ENCODE measurements at regions not wholly inside any gene's neighbourhood (a gene's known extent, or its start where the extent isn't known, plus 50 kb on each side); places are given as distances from the start of the nearest gene placed in this dataset.

GRCh38 chr10:109474261-109474660 is 449.1 kb downstream of the XPNPEP1 start:
- intact Hi-C loops (cut with micrococcal nuclease) = no loop called here
- Histone ChIP-seq H4K20me1 (ENCODE audit: insufficient read depth) (no peaks in the 10 kb centered on the region), H3K27me3 (ENCODE audit: insufficient read depth, low read length) (no peaks in the 10 kb centered on the region), H3K79me2 (ENCODE audit: insufficient read depth, low read length) (no peaks in the 10 kb centered on the region), H3K27ac (ENCODE audit: low read depth, low read length) (no peak overlapping the region), H3K4me2 (ENCODE audit: low read length) (no peak overlapping the region), H3K9me2 (ENCODE audit: insufficient read depth) (no peaks in the 10 kb centered on the region), H3K36me3 (ENCODE audit: control insufficient read depth in 1 of 2, insufficient read depth in 2 of 2, low read length in 2 of 2) (no peaks in the 10 kb centered on the region), H2AFZ (ENCODE audit: low read depth, low read length, poor library complexity, severe bottlenecking) (no peak overlapping the region), H3K4me3 (replicated peaks in 1 of 2; ENCODE audit: low read depth in 1 of 2, low read length in 2 of 2) (no peak overlapping the region), H3K9me3 (ENCODE audit: control insufficient read depth in 1 of 2, insufficient read depth in 1 of 2, low read depth in 1 of 2, low read length in 2 of 2) (peaks cover 0 to 22% of the 10 kb centered on the region in 2 experiments; a peak in 2 of 4 replicates), H3K4me1 (ENCODE audit: control insufficient read depth in 1 of 2, insufficient read depth in 2 of 2, low read length in 2 of 2) (no peaks in the 10 kb centered on the region), H3K9ac (ENCODE audit: low read length) (no peak overlapping the region)
- DNase-seq (ENCODE audit: low read depth, low spot score) (no peak), ATAC-seq (no peak)
- ChIA-PET CTCF (no interaction called here), POLR2A (no interaction called here), RAD21 (ENCODE audit: low non-redundant PET in 1 of 2, low total read pairs in 2 of 2, uncharacterized antibody in 2 of 2, unreplicated experiment in 2 of 2) (no interaction called here)
- TF ChIP-seq CBX3 (IDR thresholded peaks at IDR 0.05; ENCODE audit: low read depth) (no peak), ZBTB33 (IDR thresholded peaks at IDR 0.05; ENCODE audit: extremely low read depth, insufficient replicate concordance, low read length) (no peak), JUND (IDR thresholded peaks at IDR 0.05) (no peak)
- no TSS peak for BruUV-seq (replicated peaks)

- H3K4me3 ChIP-seq (replicated peaks in 1 of 2; ENCODE audit: low read depth in 1 of 2, low read length in 2 of 2) = no peak overlapping the region
- no peak overlapping the region for H3K4me2 ChIP-seq (ENCODE audit: low read length)
- no peak overlapping the region for H2AFZ ChIP-seq (ENCODE audit: low read depth, low read length, poor library complexity, severe bottlenecking)
- ChIA-PET CTCF (no interaction called here), POLR2A (no interaction called here), RAD21 (ENCODE audit: low non-redundant PET in 1 of 2, low total read pairs in 2 of 2, uncharacterized antibody in 2 of 2, unreplicated experiment in 2 of 2) (interaction anchor here in 1 of 2 experiments (0.7 kb wide), 1 partner anchor 1784 kb away, joined by 3 read pairs; no protein-coding TSS in a partner anchor)
- DNase-seq (ENCODE audit: low read depth, low spot score) (no peak), ATAC-seq (no peak)
- H3K36me3 ChIP-seq (ENCODE audit: control insufficient read depth in 1 of 2, insufficient read depth in 2 of 2, low read length in 2 of 2) = no peaks in the 10 kb centered on the region
- H3K79me2 ChIP-seq (ENCODE audit: insufficient read depth, low read length) = no peaks in the 10 kb centered on the region
- H4K20me1 ChIP-seq (ENCODE audit: insufficient read depth) = no peaks in the 10 kb centered on the region
- H3K27ac ChIP-seq (ENCODE audit: low read depth, low read length) = no peak overlapping the region
- H3K4me1 ChIP-seq (ENCODE audit: control insufficient read depth in 1 of 2, insufficient read depth in 2 of 2, low read length in 2 of 2) = no peaks in the 10 kb centered on the region
- intact Hi-C loops (cut with micrococcal nuclease) = no loop called here
- H3K9ac ChIP-seq (ENCODE audit: low read length) = no peak overlapping the region
- peaks cover 0 to 33% of the 10 kb centered on the region in 2 experiments; a peak in 2 of 4 replicates for H3K9me3 ChIP-seq (ENCODE audit: control insufficient read depth in 1 of 2, insufficient read depth in 1 of 2, low read depth in 1 of 2, low read length in 2 of 2)
- H3K27me3 ChIP-seq (ENCODE audit: insufficient read depth, low read length) = no peaks in the 10 kb centered on the region
- H3K9me2 ChIP-seq (ENCODE audit: insufficient read depth) = no peaks in the 10 kb centered on the region
- no TSS peak for BruUV-seq (replicated peaks)
- TF ChIP-seq ZFX (IDR thresholded peaks at IDR 0.05) (no peak), SRF (IDR thresholded peaks at IDR 0.05; ENCODE audit: low read depth) (no peak)
Observed at GRCh38 chr10:109467551-109467950, 455.8 kb downstream of the XPNPEP1 start.

All from HCT116 (cell line).